Left kidney (tissue), 1 donor: ENCODE measurements at regions not wholly inside any gene's neighbourhood (a gene's known extent, or its start where the extent isn't known, plus 50 kb on each side); places are given as distances from the start of the nearest gene placed in this dataset.
"Not testable (repeated sequence)": the region's sequence is repeated elsewhere in the genome, so short reads cannot be mapped to it uniquely, and the experiment has no call there.

ENCODE experiments used
- DNase-seq: peaks from one replicate; pipeline ENCODE4 v3.0.0-alpha.2; 2013

GRCh38 chr6:155586090-155586489 is 130.5 kb upstream of the NOX3 start:
- DNase-seq, result no peak

- DNase-seq, result no peak
These were observed 128.4 kb upstream of the NOX3 start for GRCh38 chr6:155584006-155584405.

GRCh38 chr6:155582016-155582991 is 126.7 kb upstream of the NOX3 start:
- no peak for DNase-seq

- no peak for DNase-seq
These were observed 125.3 kb upstream of the NOX3 start for GRCh38 chr6:155580904-155581303.

GRCh38 chr6:155578251-155578650 is 122.6 kb upstream of the NOX3 start:
- no peak for DNase-seq

DNA sequence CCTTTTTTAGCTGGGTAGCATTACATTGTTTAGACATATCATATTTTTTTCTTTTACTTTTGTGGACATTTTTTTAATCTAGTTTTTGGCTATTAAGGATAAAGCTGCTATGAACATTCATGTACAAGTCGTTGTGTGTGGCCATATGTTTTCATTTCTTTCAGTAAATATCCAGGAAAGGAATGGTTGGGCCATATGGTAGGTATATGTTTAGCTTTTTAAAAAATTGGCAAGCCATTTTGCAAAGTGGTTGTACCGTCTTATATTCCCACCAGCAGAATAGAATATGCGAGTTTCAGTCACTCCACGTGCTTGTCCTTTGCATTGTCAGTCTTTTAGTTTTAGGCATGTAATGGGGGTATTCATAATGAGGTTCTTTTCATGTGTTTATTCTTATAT is 106.3 kb upstream of the NOX3 start:
- DNase-seq, result no peak

DNA sequence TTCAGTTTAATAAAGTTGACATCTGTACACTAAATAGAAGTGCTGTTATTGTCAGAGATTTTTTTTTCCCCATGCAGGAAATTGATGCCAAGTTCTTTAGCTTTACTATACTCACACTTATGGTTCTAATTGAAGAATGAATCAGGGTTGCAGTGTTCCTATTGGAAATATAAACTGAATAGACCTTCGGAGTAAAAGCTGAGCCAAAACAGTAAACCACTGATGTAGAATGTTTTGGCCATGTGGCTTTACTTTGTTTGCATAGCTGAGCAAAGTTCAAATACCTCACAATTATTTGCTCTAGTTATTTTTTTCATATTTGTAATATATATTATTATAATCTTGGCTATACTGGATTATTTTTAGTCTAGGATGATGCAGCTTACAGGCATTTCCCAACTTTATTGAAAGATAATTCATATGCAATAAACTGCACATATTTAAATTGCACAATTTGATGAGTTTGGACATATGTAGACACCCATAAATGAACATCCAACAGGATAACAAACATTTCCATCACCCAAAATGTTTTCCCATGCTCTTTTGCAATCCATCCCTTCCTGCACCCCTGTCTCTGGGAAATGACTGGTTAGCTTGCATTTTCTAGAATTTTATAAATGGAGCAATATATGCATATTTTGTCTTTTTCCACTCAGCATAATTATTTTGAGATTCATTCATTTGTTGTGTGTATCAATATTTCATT is 105.8 kb upstream of the NOX3 start:
- no peak for DNase-seq

DNA sequence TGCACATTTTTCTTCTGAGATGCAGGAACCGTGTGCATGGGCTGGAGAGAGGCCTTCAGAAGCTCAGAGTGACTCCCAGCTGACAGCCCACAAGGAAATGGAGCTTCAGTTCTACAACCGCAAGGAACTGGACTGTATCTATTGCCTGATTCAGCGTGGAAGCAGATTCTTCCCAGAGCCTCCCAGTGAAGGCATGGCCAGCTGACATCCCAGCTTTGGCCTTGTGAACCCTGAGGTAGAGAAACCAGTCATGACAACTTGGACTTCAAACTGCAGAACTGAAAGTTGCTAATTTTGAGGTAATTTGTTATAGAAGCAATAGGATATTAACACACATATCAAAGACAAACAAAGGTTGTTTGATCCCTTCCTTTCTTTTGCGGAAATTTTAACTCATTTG is 94.3 kb upstream of the NOX3 start:
- no peak for DNase-seq

DNA sequence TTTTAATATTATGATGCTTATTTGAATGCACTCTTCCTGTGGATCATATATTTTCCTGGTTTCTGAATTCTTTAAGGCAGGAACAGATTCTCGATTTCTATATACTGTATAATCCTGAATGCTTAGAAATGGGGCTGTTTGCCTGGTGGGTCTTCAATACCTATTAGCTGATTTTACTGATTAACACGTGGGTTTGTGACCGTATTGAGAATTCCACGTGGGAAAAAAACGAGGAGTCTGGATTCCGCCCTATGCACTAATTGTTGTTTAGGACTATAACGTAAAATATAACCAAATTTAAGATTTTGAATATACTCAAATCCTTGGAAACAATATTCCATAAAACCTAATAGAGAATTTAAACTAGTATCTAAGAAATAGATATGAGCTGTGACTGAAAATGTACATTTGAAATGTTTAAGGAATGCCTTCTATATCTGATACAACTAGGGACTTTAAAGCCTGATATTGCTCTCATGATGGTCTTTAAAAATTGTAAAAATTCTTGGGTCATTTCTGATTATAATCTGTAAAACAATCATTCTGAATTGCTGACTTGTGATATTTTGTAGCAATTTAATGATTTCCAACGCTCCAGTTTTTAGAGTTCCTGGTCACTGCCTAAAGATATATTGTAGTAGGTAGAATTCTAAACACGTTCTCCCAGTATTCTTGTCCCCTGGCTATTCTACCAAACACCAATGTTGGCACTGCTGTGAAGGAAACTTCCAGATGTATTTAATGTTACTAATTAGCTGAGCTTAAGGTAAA is 93.6 kb upstream of the NOX3 start:
- no peak for DNase-seq

- DNase-seq, result no peak
These were observed 92.9 kb upstream of the NOX3 start for GRCh38 chr6:155548576-155548975.

GRCh38 chr6:155544677-155545076 is 89.0 kb upstream of the NOX3 start:
- DNase-seq, result no peak

- peak; percentile 17 for DNase-seq
These were observed 87.7 kb upstream of the NOX3 start for GRCh38 chr6:155543166-155543847.

- no peak for DNase-seq
These were observed 86.4 kb upstream of the NOX3 start for GRCh38 chr6:155542036-155542435.

- DNase-seq, result no peak
These were observed 83.2 kb upstream of the NOX3 start for GRCh38 chr6:155538708-155539390.

DNA sequence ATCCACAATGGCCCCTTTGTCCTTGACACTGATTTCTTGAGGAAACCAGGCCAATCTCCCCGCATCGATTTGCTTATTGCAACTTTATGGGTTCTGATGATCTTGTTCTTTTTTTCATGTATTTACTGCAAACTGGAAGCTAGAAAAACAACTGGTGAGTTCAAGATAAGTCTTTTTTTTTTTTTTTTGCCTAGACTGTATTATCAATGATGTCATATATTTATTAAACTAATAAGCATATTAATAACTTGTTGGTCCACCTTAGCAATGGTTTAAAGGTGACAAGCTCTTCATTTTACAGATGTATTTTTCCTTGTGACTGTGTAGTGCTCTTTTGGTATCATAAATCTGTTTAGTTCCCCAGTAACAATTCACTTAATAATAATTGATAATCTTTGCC is 79.0 kb upstream of the NOX3 start:
- no peak for DNase-seq

DNA sequence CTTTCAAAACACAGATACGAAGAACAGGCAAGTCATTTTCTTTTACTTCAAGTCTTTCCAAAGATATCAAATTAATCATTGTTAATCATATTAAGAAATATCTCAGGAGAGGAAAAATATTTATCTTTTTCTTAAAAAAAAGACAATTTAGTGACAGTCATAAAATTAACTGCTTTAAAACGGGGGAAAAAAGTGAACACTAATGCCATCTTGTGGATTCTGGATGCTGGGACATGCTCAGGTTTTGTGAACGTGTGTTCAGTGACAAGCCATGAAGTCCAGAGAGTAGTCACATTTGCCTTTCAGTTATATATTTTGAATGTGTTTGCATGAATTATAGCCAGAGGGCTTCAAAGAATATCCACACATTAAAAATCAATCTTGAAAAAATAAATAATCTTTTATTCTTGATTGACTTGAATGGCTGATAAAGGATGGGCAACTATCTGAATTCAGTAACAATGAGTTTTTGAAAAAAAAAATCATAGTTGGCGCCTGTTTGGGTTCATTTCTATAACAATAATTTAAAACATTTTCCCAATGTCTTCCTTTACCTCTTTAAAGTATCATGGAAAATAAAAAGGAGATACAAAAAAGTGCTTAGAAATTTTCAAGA is 74.7 kb upstream of the NOX3 start:
- no peak for DNase-seq

DNA sequence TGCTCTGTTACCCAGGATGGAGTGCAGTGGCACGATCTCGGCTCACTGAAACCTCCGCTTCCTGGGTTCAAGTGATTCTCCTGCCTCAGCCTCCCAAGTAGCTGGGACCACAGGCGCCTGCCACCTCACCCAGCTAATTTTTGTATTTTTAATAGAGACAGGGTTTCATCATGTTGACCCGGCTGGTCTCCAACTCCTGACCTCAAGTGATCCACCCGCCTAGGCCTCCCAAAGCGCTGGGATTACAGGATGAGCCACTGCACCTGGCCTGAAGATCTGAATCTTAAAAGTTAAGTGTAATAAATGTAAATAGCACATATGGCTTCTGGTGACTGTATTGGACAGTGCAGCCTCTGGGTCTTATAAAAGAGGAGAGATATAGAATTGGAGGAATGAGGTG is 74.2 kb upstream of the NOX3 start:
- not testable (repeated sequence) for DNase-seq

DNA sequence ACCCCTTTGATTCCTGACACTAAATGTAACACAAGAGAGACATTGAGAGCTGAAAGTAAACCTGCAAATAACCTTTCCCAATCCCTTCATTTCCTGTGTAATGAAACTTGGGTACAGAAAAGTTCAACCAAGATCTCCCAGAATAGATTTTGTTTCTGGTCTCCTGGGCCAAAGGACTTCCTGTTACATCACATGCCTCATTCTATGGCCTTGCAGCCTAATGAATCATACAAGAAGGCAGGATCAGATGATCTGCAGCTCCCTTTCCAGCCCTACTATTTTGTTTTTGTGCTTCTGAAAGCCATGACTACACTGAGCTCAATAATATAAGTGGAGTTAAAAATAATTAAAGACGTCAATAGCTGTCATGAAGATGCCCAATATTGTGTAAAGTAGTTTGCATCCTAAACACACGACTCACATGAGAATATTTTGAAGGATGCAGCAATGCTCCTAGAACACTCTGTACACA is 73.4 kb upstream of the NOX3 start:
- DNase-seq, result no peak

DNA sequence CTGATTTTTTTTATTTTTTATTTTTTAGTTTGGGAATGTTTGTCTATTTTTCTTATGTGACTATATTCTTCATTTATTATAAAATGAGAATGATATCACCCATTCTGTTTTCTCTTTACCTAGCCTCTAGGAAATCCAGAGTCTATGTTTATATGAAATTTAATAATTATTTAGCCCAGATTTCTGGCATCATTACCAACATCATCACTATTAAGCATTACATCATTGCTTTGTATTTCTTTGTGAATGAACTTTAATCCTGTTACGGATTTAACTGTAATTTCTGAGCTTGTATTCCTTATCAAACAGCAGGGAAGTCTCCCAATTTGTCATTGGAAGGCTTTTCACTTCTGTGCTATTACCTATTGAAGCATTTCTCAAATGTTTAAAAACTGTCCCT is 72.7 kb upstream of the NOX3 start:
- no peak for DNase-seq

DNA sequence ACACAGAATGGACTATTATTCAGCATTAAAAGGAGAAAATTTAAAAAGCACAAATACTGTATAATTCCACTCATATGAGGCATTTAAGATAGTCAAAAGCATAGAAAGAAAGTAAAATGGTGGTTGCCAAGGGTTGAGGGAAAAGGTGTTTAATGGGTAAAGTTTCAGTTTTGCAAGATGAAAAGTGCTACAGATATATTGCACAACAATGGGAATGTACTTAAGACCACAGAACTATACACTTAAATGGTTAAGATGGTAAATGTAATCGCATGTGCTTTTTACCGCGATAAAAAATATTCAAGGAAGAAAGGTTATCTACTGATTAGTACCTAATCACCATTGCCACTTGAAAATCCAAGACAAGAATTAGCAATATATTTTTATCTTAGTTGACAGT is 71.8 kb upstream of the NOX3 start:
- no peak for DNase-seq
